Retinal pigment epithelial cell (primary cell): ENCODE measurements at regions not wholly inside any gene's neighbourhood (a gene's known extent, or its start where the extent isn't known, plus 50 kb on each side); places are given as distances from the start of the nearest gene placed in this dataset.
"Not testable (repeated sequence)": the region's sequence is repeated elsewhere in the genome, so short reads cannot be mapped to it uniquely, and the experiment has no call there.

Experiments
- DNase-seq: peaks from one replicate; pipeline ENCODE4 v3.0.0-alpha.2; 2010; ENCODE audit warnings: low read depth
- H3K4me3 ChIP-seq: 2 replicates; pipeline ENCODE4 v1.5.1; 2011; ENCODE audit warnings: mild to moderate bottlenecking, low read length, control low read depth, moderate library complexity
- CTCF ChIP-seq: conservative IDR thresholded peaks from 2 replicates; pipeline ENCODE4 v1.5.1; 2011; ENCODE audit warnings: low read depth, low read length, control low read depth, inconsistent platforms

GRCh38 chr6:19934996-19935591 is 97.9 kb downstream of the ID4 start:
- TF ChIP-seq CTCF: no peak
- no peak overlapping the region for H3K4me3 ChIP-seq
- DNase-seq: no peak

- DNase-seq, H3K4me3 ChIP-seq: not testable (repeated sequence)
Observed at GRCh38 chr6:19939321-19939720, 102.2 kb downstream of the ID4 start.

- H3K4me3 ChIP-seq, DNase-seq: not testable (repeated sequence)
Observed at GRCh38 chr6:19939926-19940325, 102.8 kb downstream of the ID4 start.

- H3K4me3 ChIP-seq: no peak overlapping the region
- TF ChIP-seq CTCF: no peak
- DNase-seq: no peak
Observed at GRCh38 chr6:19943042-19943441, 105.9 kb downstream of the ID4 start.

- TF ChIP-seq CTCF: no peak
Observed at GRCh38 chr6:19945843-19946358, 108.7 kb downstream of the ID4 start.

GRCh38 chr6:19949155-19949554 is 112.0 kb downstream of the ID4 start:
- TF ChIP-seq CTCF: no peak
- no peak overlapping the region for H3K4me3 ChIP-seq
- no peak for DNase-seq

More at GRCh38 chr6:19945843-19946358, 108.7 kb downstream of the ID4 start:
- DNase-seq: no peak
- no peak overlapping the region for H3K4me3 ChIP-seq

GRCh38 chr6:19964115-19964514 is 126.9 kb downstream of the ID4 start:
- TF ChIP-seq CTCF: no peak
- H3K4me3 ChIP-seq: no peak overlapping the region
- no peak for DNase-seq

- no peak for DNase-seq
- TF ChIP-seq CTCF: no peak
- no peak overlapping the region for H3K4me3 ChIP-seq
Observed at GRCh38 chr6:19968201-19968600, 131.0 kb downstream of the ID4 start.
